HepG2 (cell line): ENCODE measurements at regions not wholly inside any gene's neighbourhood (a gene's known extent, or its start where the extent isn't known, plus 50 kb on each side); places are given as distances from the start of the nearest gene placed in this dataset.

ENCODE experiments used
- ATAC-seq: fragments of 200-7000 bp; cut with Tn5 transposase; 3 replicates; pipeline ENCODE4 v1.9.1; 2020; ENCODE audit warnings: mild to moderate bottlenecking, moderate library complexity
- BruUV-seq: library from RNA; stranded (reverse); fragments of 400-500 nt; replicated peaks from 2 replicates; lab custom pipeline; 2021; lab: Mats Ljungman, UMichigan
- CTCF ChIA-PET: fragments of 300-600 bp; formaldehyde crosslinking; extraction: SDS; loops from one replicate; lab custom pipeline; 2021; ENCODE audit warnings: low total read pairs, inconsistent platforms, low intra/inter-chr PET ratio; lab: Yijun Ruan, JAX
- POLR2A ChIA-PET: fragments of 350-600 bp; sonication (Branson Sonifier 250); formaldehyde crosslinking; loops from one replicate; lab custom pipeline; 2020; ENCODE audit warnings: antibody characterized with exemption, inconsistent platforms; lab: Yijun Ruan, JAX
- DNase-seq: peaks from one replicate; pipeline ENCODE4 v3.0.0-alpha.2; 2015; ENCODE audit warnings: low spot score
- FAIRE-seq: peaks from 3 replicates; lab custom pipeline; 2011; peaks lifted over from hg19 to GRCh38; lab: Jason Lieb, UNC
- H2AFZ ChIP-seq: one replicate; pipeline ENCODE4 v1.6.1; 2011; ENCODE audit warnings: low read length, inconsistent platforms
- H3K27ac ChIP-seq: fragments of 300-600 bp; 3 replicates; pipeline ENCODE4 v1.8.0; 2011; ENCODE audit warnings: mixed run types, mild to moderate bottlenecking, mixed read lengths, low read length, inconsistent platforms; ENCODE audit not compliant: insufficient read depth; ENCODE audit errors: extremely low read length
- H3K27me3 ChIP-seq, 2 experiments: fragments of 200-600 bp in 1 of 2; 2 replicates in 1 of 2; 3 replicates in 1 of 2; pipeline versions ENCODE4 v1.6.0 to v1.8.0; 2011; ENCODE audit warnings: low read length in 2 of 2, mild to moderate bottlenecking in 2 of 2, moderate library complexity in 2 of 2, inconsistent platforms in 1 of 2; ENCODE audit not compliant: insufficient read depth in 2 of 2, control insufficient read depth in 1 of 2
- H3K36me3 ChIP-seq, 2 experiments: fragments of 200-600 bp in 1 of 2; replicated peaks in 1 of 2; 2 replicates in 1 of 2; 3 replicates in 1 of 2; pipeline versions ENCODE4 v1.5.1 to v1.8.0; 2011; ENCODE audit warnings: low read length in 2 of 2, inconsistent platforms in 1 of 2; ENCODE audit not compliant: insufficient read depth in 2 of 2, control insufficient read depth in 1 of 2
- H3K4me1 ChIP-seq: 2 replicates; pipeline ENCODE4 v1.5.1; 2012; ENCODE audit warnings: low read length, inconsistent platforms; ENCODE audit not compliant: insufficient read depth
- H3K4me2 ChIP-seq: 2 replicates; pipeline ENCODE4 v1.6.0; 2011; ENCODE audit warnings: low read depth, low read length, inconsistent platforms
- H3K4me3 ChIP-seq, 3 experiments: fragments of 200-600 bp in 1 of 3; sonication (generic), shearing (Covaris generic) in 1 of 3; replicated peaks in 1 of 3; 2 replicates each; pipeline ENCODE4 v1.5.1; 2011 to 2016; ENCODE audit warnings: low read length in 3 of 3, inconsistent platforms in 2 of 3, low read depth in 2 of 3, mild to moderate bottlenecking in 2 of 3, control low read depth in 1 of 3, mixed read lengths in 1 of 3; ENCODE audit not compliant: insufficient read depth in 1 of 3
- H3K79me2 ChIP-seq: one replicate; pipeline ENCODE4 v1.6.1; 2011; ENCODE audit warnings: low read length, inconsistent platforms; ENCODE audit not compliant: insufficient read depth
- H3K9ac ChIP-seq: 2 replicates; pipeline ENCODE4 v1.6.0; 2011; ENCODE audit warnings: mild to moderate bottlenecking, low read depth, low read length, inconsistent platforms; ENCODE audit not compliant: insufficient read depth
- H3K9me3 ChIP-seq: 2 replicates; pipeline ENCODE4 v1.5.1; 2012; ENCODE audit warnings: mild to moderate bottlenecking, low read length
- H4K20me1 ChIP-seq: 2 replicates; pipeline ENCODE4 v1.6.0; 2011; ENCODE audit warnings: inconsistent platforms, mild to moderate bottlenecking, low read length, moderate library complexity; ENCODE audit not compliant: insufficient read depth
- BCL6 ChIP-seq: IDR thresholded peaks from 2 replicates; pipeline ENCODE4 v1.6.1; 2016; ENCODE audit warnings: missing genetic modification reagents, missing compliant biosample characterization
- HIVEP1 ChIP-seq: sonication (generic); formaldehyde crosslinking; IDR thresholded peaks from 2 replicates; pipeline ENCODE4 v1.4.0; 2020; ENCODE audit warnings: mild to moderate bottlenecking, missing genetic modification reagents
- LCORL ChIP-seq, 2 experiments: fragments of 450-650 bp in 1 of 2; sonication (generic) in 1 of 2; formaldehyde crosslinking in 1 of 2; IDR thresholded peaks; 2 replicates each; pipeline versions ENCODE4 v1.5.0 to v1.6.1; 2017 to 2020; ENCODE audit warnings: antibody characterized with exemption in 1 of 2, missing genetic modification reagents in 1 of 2
- TCF12 ChIP-seq, 2 experiments: fragments of 450-650 bp in 1 of 2; sonication (generic) in 1 of 2; formaldehyde crosslinking in 1 of 2; IDR thresholded peaks; 2 replicates each; pipeline versions ENCODE4 v1.6.1 to v1.8.0; 2017 to 2022; ENCODE audit warnings: antibody characterized with exemption in 1 of 2, mild to moderate bottlenecking in 1 of 2, missing genetic modification reagents in 1 of 2, moderate library complexity in 1 of 2
- ZFP90 ChIP-seq: sonication (generic); formaldehyde crosslinking; IDR thresholded peaks from 2 replicates; pipeline ENCODE4 v1.8.0; 2022; ENCODE audit warnings: missing genetic modification reagents, mild to moderate bottlenecking, inconsistent platforms, borderline replicate concordance
- ZNF224 ChIP-seq: sonication (generic); formaldehyde crosslinking; IDR thresholded peaks from 2 replicates; pipeline ENCODE4 v1.5.0; 2020; ENCODE audit warnings: mild to moderate bottlenecking, missing genetic modification reagents
- ZNF354B ChIP-seq: sonication (generic); formaldehyde crosslinking; IDR thresholded peaks from 2 replicates; pipeline ENCODE4 v1.8.0; 2022; ENCODE audit warnings: mild to moderate bottlenecking, missing genetic modification reagents
- ZNF589 ChIP-seq: sonication (generic); formaldehyde crosslinking; conservative IDR thresholded peaks from 2 replicates; pipeline ENCODE4 v1.8.0; 2022; ENCODE audit warnings: mild to moderate bottlenecking, moderate library complexity, missing genetic modification reagents
- ZNF670 ChIP-seq: sonication (generic); formaldehyde crosslinking; IDR thresholded peaks from 2 replicates; pipeline ENCODE4 v1.8.0; 2022; ENCODE audit warnings: mild to moderate bottlenecking, missing genetic modification reagents, borderline replicate concordance
- ZNF777 ChIP-seq: sonication (generic); formaldehyde crosslinking; IDR thresholded peaks from 2 replicates; pipeline ENCODE4 v1.4.0; 2020; ENCODE audit warnings: missing genetic modification reagents
- ZNF816 ChIP-seq: sonication (generic); formaldehyde crosslinking; IDR thresholded peaks from 2 replicates; pipeline ENCODE4 v1.8.0; 2022; ENCODE audit warnings: missing genetic modification reagents, mild to moderate bottlenecking, borderline replicate concordance
- in situ Hi-C: cut with HindIII; loops from 2 replicates; pipeline ENCODE4 v1.10.0; 2017; ENCODE audit warnings: low pct_unique_long_range_greater_than_20kb; ENCODE audit not compliant: extremely low pct_ligation_motif_present
- intact Hi-C: fragments of 100-400 bp; cut with micrococcal nuclease; formaldehyde crosslinking; loops from one replicate; pipeline ENCODE4 v1.10.0; 2022; ENCODE audit not compliant: unreplicated experiment
- TF ChIP-seq, protein P1 (sequence below): sonication (generic); formaldehyde crosslinking; IDR thresholded peaks from 2 replicates; pipeline ENCODE4 v1.4.0; 2020; ENCODE audit warnings: missing genetic modification reagents, borderline replicate concordance
- TF ChIP-seq, protein P2 (sequence below): sonication (generic); formaldehyde crosslinking; IDR thresholded peaks from 2 replicates; pipeline ENCODE4 v1.4.0; 2020; ENCODE audit warnings: missing genetic modification reagents
- TF ChIP-seq, protein P3 (sequence below): IDR thresholded peaks from 2 replicates; pipeline ENCODE4 v1.6.1; 2018; ENCODE audit warnings: missing genetic modification reagents
- TF ChIP-seq, protein P4 (sequence below): fragments of 450-650 bp; IDR thresholded peaks from 2 replicates; pipeline ENCODE4 v1.6.1; 2017

DNA sequence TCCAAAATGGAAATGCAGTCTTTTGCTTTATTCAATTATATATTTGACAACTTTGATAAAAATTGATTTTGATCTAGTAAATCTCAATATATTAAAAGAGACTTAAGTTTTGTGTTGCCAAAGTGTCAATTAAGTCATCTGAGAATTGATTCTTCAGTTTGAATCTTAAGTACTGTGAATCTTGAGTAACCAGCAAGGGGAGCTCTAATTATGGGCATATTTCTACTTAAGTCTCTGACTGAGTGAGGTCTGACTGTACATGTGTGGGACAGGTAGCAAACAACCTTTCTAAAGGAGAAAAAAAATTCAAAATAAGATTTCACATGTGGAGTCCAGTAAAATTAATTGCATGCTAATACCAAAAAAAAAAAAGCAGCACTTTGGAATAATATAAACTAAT is 503.7 kb upstream of the SLC8A1 start:
- no peaks in the 10 kb centered on the region for H3K9me3 ChIP-seq
- DNase-seq (no peak), FAIRE-seq (no peak), ATAC-seq (no peak)
- no TSS peak for BruUV-seq
- H3K4me3 ChIP-seq, result no peak overlapping the region
- H3K27ac ChIP-seq, result no peak overlapping the region
- H3K27me3 ChIP-seq, result no peaks in the 10 kb centered on the region
- in situ Hi-C loops (no loop called here), intact Hi-C loops (no loop called here)
- ChIA-PET POLR2A (no interaction called here), CTCF (no interaction called here)
- no peak overlapping the region for H2AFZ ChIP-seq
- H3K9ac ChIP-seq, result no peak overlapping the region
- no peaks in the 10 kb centered on the region for H3K36me3 ChIP-seq
- H3K79me2 ChIP-seq, result no peaks in the 10 kb centered on the region
- no peak overlapping the region for H3K4me2 ChIP-seq
- H3K4me1 ChIP-seq, result no peaks in the 10 kb centered on the region
- no peaks in the 10 kb centered on the region for H4K20me1 ChIP-seq
- no peak for TF ChIP-seq TCF12 (IDR thresholded peaks at IDR 0.05)
- TF ChIP-seq TCF12 (CRISPR knock-in tag; IDR thresholded peaks at IDR 0.05), result no peak
- TF ChIP-seq LCORL (IDR thresholded peaks at IDR 0.05), result no peak
- TF ChIP-seq LCORL (CRISPR knock-in tag; IDR thresholded peaks at IDR 0.05), result no peak
- TF ChIP-seq BCL6 (CRISPR knock-in tag), result no peak
- TF ChIP-seq, protein P1, sequence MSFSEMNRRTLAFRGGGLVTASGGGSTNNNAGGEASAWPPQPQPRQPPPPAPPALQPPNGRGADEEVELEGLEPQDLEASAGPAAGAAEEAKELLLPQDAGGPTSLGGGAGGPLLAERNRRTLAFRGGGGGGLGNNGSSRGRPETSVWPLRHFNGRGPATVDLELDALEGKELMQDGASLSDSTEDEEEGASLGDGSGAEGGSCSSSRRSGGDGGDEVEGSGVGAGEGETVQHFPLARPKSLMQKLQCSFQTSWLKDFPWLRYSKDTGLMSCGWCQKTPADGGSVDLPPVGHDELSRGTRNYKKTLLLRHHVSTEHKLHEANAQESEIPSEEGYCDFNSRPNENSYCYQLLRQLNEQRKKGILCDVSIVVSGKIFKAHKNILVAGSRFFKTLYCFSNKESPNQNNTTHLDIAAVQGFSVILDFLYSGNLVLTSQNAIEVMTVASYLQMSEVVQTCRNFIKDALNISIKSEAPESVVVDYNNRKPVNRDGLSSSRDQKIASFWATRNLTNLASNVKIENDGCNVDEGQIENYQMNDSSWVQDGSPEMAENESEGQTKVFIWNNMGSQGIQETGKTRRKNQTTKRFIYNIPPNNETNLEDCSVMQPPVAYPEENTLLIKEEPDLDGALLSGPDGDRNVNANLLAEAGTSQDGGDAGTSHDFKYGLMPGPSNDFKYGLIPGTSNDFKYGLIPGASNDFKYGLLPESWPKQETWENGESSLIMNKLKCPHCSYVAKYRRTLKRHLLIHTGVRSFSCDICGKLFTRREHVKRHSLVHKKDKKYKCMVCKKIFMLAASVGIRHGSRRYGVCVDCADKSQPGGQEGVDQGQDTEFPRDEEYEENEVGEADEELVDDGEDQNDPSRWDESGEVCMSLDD (CRISPR knock-in tag), result no peak
- no peak for TF ChIP-seq ZFP90 (CRISPR knock-in tag)
- TF ChIP-seq, protein P2, sequence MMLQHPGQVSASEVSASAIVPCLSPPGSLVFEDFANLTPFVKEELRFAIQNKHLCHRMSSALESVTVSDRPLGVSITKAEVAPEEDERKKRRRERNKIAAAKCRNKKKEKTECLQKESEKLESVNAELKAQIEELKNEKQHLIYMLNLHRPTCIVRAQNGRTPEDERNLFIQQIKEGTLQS (CRISPR knock-in tag), result no peak
- no peak for TF ChIP-seq ZNF777 (CRISPR knock-in tag)
- TF ChIP-seq ZNF589, result no peak
- TF ChIP-seq ZNF354B, result no peak
- TF ChIP-seq, protein P3, sequence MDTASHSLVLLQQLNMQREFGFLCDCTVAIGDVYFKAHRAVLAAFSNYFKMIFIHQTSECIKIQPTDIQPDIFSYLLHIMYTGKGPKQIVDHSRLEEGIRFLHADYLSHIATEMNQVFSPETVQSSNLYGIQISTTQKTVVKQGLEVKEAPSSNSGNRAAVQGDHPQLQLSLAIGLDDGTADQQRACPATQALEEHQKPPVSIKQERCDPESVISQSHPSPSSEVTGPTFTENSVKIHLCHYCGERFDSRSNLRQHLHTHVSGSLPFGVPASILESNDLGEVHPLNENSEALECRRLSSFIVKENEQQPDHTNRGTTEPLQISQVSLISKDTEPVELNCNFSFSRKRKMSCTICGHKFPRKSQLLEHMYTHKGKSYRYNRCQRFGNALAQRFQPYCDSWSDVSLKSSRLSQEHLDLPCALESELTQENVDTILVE, result no peak
- TF ChIP-seq ZNF816 (CRISPR knock-in tag), result no peak
- TF ChIP-seq ZNF670 (CRISPR knock-in tag), result no peak
- TF ChIP-seq, protein P4, sequence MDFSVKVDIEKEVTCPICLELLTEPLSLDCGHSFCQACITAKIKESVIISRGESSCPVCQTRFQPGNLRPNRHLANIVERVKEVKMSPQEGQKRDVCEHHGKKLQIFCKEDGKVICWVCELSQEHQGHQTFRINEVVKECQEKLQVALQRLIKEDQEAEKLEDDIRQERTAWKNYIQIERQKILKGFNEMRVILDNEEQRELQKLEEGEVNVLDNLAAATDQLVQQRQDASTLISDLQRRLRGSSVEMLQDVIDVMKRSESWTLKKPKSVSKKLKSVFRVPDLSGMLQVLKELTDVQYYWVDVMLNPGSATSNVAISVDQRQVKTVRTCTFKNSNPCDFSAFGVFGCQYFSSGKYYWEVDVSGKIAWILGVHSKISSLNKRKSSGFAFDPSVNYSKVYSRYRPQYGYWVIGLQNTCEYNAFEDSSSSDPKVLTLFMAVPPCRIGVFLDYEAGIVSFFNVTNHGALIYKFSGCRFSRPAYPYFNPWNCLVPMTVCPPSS, result no peak
- TF ChIP-seq HIVEP1 (CRISPR knock-in tag), result no peak
- TF ChIP-seq ZNF224, result no peak
